ENCODE measurements at regions not wholly inside any gene's neighbourhood (a gene's known extent, or its start where the extent isn't known, plus 50 kb on each side); places are given as distances from the start of the nearest gene placed in this dataset.
A peak's percentile ranks its signal among the peaks of the same experiment; 100 is the strongest.
"Not testable (repeated sequence)": the region's sequence is repeated elsewhere in the genome, so short reads cannot be mapped to it uniquely, and the experiment has no call there.

GRCh38 chr17:72175787-72176515 is 55.1 kb downstream of the SOX9 start:
- DNase-seq (ENCODE audit: low spot score): no peak

DNA sequence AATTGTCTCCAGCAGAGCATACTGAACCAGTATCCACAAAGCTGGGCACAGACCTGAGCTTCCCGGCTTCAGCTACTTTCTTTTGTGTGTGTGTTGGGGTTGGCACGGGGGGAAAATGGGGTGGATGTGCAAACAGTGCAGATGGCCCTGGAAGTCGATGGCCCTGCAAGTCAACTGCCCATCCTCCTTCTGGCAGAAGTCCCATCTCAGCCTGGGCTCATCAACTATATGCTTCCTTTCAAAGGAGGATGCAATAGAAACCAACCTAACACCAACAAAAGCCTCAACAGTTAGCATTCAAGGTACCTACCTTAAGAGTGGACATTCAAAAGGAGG is 55.7 kb downstream of the SOX9 start:
- DNase-seq (ENCODE audit: low spot score): no peak

DNA sequence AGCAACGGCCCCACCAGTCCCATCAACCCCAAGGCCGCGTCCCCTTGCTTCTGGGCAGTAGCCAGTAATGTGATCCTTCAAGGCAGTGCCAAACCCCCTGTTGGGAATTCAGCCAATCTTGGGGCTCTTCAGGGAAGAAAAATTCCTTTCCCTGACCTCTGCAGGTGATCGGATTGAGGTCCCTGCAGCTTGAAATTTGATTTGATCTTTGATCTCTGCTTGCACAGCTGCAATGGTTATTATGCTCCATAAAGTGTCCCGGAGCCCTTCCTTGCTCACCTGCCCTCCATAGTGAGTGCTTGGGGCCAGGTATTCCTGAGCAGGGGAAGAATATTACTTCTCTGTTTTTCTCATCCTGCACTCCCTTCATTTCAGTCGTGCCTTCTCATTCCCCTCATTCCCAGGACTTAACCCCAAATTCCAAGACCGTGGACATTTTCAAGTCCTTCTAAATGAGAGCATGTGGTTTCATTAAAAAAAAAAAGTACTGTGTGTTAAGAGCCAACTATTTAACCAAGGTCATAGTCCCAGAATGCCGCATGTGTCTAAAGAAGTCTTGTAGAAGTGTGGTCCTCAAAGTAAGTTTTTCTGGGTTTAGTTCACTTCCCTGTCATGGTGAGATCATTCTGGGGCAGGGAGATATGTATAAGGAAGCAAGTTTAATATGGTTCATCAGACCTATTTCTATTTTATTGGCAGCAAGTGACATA is 56.3 kb downstream of the SOX9 start:
- no peak for DNase-seq (ENCODE audit: low spot score)

DNA sequence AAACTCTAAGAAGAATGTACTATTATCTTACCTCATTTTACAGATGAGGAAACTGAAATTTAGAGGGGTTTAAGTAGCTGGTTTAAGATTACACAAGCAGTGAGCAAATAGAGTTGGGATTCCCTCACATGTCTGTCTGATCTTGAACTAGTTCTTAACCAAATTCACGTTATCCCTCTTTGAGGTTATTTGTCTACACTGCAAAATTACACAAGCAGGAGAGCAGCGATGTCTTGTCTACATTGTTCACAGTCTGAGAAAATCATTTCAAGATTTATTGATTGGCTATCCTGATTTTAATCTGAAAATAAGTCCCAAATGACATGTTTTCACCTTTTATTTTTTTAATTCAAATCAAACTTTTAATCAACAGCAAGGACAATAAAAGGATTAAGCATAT is 56.9 kb downstream of the SOX9 start:
- DNase-seq (ENCODE audit: low spot score): no peak

- peak; percentile 42 for DNase-seq (ENCODE audit: low spot score)
Observed at GRCh38 chr17:72182371-72182873, 61.6 kb downstream of the SOX9 start.

DNA sequence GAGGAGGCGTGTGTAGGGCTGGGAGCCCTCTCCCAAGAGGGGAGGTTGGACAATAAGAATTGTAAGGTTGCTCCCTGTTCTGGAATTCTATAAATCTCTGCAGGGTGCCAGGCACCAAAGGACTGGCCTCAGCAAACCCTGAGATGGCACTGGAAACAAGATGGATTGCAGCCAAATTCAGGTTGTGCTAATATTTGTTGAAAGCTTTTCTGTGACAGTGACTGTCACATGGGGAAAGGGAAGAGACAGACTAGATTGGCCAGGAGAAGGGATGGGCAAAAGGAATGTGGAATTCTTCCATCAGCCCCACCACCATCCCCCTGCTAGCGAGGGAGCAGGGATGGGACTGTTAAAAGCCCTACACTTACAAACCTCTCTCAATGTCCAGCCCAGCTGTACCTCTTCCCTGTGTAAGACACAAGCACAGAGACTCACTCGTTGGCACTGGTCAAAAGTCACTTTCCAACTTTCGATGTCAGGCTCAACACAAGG is 62.4 kb downstream of the SOX9 start:
- DNase-seq (ENCODE audit: low spot score): peak; percentile 64

- no peak for DNase-seq (ENCODE audit: low spot score)
Observed at GRCh38 chr17:72184805-72185204, 64.0 kb downstream of the SOX9 start.

DNA sequence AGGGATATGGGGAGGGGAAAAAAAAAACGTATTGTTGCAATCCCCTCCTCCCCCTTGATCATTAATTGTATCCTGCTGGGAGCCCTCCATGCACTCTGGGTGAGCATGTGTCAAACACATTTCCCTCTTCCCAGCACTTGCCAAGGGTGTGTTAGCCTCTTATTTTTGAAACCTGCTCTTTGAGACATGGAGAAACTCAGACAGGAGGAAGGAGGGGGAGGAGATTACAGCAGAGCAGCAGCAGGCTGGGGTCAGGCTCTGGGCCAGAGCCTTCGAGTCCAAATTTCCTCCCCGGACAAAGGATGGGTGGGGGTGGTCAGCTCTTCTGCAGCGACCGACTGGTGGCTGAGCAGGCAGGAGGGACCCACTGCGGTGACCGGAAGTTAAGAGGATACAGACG is 64.7 kb downstream of the SOX9 start:
- no peak for DNase-seq (ENCODE audit: low spot score)

DNA sequence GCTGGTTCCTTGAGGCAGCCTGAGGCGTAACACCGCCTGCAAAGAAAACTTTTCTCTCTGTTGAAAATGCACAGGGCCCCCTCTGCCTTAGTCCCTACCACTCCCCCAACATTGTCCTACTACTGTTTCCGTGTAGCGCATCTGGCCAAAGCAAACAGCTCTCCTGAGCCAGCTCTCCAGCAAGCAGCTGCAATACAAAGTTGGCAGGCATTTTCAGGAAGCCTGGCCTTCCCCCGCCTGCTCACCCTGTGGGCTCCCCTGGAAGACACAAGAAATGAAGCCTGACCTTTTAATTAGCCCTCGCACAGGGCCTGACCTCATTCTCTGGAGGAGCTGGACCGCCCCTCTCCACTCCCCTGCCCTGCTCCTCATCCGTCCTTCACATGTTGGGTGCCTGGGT is 66.7 kb downstream of the SOX9 start:
- no peak for DNase-seq (ENCODE audit: low spot score)

- DNase-seq (ENCODE audit: low spot score): no peak
Observed at GRCh38 chr17:72188801-72189200, 68.0 kb downstream of the SOX9 start.

GRCh38 chr17:72189768-72190593 is 69.2 kb downstream of the SOX9 start:
- DNase-seq (ENCODE audit: low spot score): no peak

GRCh38 chr17:72191356-72191755 is 70.5 kb downstream of the SOX9 start:
- no peak for DNase-seq (ENCODE audit: low spot score)

- DNase-seq (ENCODE audit: low spot score): no peak
Observed at GRCh38 chr17:72191921-72192799, 71.3 kb downstream of the SOX9 start.

GRCh38 chr17:72192800-72193192 is 72.0 kb downstream of the SOX9 start:
- DNase-seq (ENCODE audit: low spot score): no peak

DNA sequence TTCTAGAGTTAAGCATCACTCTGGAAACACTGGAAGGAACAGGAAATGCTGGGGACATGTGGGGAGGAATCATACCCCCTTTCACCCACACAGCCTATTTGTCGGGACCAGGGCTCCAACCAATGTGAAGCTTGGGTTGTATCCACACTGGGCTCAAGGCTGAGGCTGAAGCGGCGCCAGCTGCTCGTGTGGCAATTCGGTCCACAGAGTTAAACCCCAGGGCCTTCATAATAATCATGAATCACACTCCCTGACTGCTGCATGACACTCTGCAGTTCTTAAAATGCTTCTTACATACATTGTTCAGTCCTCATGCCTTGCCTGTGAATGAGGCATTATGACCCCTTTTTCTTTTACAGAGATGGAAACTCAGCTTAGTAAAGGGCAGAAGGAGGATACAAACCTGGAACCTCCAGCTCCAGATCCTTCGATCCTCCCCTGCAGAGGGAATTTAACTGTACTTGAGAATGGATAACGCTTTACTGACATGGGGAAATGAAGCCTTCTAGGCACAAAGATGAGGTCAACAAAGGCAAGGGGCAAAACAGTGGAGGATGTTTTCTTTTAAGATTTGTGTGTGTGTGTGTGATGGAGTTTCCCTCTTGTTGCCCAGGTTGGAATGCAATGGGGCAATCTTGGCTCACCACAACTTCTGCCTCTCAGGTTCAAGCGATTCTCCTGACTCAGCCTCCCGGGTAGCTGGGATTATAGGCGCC is 72.7 kb downstream of the SOX9 start:
- DNase-seq (ENCODE audit: low spot score): no peak

GRCh38 chr17:72194107-72194440 is 73.3 kb downstream of the SOX9 start:
- DNase-seq (ENCODE audit: low spot score): not testable (repeated sequence)

DNA sequence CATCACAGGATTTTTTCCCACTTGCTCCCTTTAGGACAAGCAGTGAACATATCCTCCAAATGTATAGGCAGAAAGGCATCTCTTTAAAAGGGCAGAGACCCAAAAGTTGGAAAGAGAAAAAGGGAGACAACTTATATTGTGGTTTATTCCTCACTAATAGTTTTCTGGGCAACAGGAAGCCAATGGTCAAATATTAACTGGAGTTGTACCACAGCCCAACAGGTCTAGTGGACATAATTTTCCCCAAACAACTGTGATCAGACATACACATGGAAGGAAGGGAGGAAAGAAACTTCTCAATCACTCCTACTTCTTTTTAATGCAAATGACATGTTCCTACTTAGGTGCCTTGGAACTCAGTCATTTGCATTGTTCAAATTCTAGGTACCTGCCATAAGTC is 78.4 kb downstream of the SOX9 start:
- DNase-seq (ENCODE audit: low spot score): no peak

DNA sequence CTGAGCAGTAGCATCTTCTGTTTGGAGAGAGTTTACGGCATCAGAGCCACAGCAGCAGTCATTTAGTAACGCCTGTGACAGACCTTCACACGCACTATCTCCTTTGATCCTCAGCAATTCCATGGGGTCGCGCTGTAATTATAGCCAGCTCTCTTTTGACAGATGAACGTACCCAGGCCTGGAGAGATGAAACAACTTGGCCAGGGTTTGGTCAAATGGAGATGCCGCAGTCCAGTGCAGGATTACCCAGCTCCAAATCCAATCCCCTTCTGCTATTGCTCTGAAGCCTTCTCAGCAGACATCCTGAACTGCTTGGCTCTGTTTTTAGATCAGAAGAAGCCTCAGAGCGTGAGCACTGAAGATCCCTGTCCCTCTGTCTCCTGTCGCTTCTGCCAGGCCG is 83.9 kb downstream of the SOX9 start:
- no peak for DNase-seq (ENCODE audit: low spot score)

GRCh38 chr17:72205357-72205756 is 84.5 kb downstream of the SOX9 start:
- no peak for DNase-seq (ENCODE audit: low spot score)

GRCh38 chr17:72205822-72206221 is 85.0 kb downstream of the SOX9 start:
- no peak for DNase-seq (ENCODE audit: low spot score)

- no peak for DNase-seq (ENCODE audit: low spot score)
Observed at GRCh38 chr17:72206376-72206775, 85.6 kb downstream of the SOX9 start.

Measured in LoVo (cell line).